Pulmonary artery endothelial cell (primary cell): ENCODE measurements at regions not wholly inside any gene's neighbourhood (a gene's known extent, or its start where the extent isn't known, plus 50 kb on each side); places are given as distances from the start of the nearest gene placed in this dataset.
"Not testable (repeated sequence)": the region's sequence is repeated elsewhere in the genome, so short reads cannot be mapped to it uniquely, and the experiment has no call there.

Experiments used
- DNase-seq: peaks from one replicate; pipeline ENCODE4 v3.0.0-alpha.2; 2011; ENCODE audit warnings: low read depth, low spot score

DNA sequence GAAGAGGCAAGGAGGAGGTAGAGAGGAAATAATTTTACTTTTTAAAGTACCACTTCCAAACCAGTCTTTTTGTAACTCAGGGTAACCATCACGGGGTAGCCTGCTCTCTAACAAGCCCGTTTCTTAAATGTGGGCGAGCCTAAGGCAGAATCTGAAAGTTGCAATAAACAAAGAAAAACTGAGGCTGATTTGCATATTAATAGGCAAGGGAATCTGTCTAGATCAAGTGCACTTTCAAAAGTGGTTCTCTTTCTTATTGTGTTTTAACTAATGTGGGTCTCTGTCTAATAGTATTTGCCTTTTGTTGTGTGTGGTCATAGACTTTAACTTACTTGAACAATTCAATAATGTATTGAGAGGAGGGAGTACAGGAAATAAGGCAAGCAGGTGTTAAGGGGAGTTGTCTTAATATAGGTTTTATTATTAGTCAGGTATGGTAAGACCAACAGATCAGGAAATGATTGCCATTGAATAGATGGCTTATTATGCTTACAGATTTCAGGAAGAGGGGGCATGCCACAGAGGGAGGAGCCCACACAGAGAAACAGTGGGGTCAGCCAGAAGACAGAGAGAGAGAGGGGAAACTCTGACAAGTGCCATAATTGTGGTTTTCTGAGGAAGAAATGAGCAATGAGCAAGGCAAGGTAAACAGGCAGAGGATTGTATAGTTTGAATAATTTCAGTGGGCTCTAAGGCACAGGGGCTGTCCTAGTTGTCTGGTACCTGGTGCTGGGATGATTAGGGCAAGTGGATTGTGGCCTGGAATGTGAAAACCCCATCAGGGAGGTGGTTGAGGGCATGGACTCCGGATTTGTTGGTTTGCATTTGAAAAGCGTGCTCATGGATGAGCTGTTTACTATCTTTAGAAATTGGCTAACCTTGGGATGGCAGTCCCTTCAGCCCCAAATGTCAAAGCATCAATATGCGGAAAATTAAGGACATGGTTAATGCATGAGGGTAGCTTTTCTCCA is 237.2 kb downstream of the TOX3 start:
- no peak for DNase-seq

DNA sequence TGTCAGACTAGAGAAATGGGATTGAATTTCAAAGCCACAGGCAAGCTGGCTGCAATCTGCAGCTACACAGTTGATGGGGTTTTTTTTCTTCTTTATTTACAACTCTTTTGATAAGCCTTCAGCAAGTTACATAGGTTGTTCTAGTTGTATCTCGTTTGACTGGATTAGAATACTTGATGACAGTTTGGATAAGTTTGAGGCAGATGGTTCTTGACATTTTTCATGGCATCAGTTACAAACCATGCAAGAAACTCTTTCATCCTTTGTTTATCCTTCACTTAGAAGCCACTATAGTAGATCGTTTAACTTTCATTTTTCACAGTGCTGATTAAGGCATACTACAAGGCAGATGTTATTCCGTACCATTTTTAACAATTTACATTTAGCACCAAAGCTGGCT is 238.9 kb downstream of the TOX3 start:
- DNase-seq: no peak

DNA sequence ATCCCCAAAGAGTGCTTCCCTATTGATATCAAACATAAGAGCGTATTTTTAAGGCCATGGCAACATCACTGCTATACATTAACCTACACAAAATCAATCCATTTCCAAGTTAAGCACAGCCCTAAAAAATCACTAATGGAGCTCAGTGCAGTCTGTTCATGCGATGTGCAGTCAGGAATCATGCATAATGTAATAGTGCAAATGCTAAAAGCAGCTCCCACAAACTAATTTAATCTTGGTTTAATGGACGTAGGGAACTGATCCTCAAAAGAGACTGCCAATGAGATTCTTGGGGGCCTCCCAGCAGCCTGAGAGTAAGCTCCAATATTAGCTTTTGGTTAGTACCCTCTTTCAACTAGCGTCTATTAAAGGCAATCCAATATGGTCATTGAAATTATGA is 245.9 kb downstream of the TOX3 start:
- no peak for DNase-seq

DNA sequence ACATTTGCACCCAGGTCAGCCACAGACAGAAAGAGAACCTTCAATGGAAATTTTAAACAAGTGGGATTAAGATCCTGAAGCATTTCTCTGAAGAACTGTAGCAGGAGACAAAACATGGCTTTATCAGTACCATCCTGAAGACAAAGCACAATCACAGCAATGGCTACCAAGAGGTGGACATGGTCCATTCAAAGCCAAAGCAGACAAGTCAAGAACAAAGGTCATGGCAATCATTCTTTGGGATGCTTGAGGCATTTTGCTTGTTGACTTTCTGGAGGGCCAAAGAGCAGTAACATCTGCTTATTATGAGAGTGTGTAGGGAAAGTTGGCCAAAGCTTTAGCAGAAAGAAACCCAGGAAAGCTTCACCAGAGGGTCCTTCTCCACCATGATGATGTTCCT is 248.2 kb downstream of the TOX3 start:
- no peak for DNase-seq

DNA sequence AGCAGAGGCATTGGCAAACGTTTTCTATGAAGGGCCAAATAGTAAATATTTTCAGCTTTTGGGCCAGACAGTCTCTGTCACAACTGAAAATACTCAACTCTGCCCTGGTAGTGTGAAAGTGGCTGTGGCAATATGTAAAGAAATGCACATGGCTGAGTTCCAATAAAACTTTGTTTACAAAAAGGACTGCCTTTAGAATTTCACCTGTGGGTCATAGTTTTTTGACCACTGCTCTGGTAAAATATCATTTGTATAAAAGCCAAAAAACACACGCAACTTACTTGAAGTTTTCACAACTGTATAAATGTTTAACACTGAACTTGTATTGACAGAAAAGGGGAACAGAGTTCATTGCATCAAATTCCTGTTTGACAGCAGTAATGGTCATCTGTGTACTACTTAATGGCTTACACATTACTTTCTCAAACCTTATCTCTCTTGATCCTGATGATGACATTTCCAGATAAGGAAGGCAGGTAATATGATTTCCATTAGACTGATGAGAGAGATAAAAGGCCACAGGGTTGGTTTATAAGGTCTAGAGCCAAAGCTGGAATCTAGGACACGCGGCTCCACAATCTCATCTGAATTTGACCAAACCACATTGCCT is 250.1 kb downstream of the TOX3 start:
- not testable (repeated sequence) for DNase-seq

DNA sequence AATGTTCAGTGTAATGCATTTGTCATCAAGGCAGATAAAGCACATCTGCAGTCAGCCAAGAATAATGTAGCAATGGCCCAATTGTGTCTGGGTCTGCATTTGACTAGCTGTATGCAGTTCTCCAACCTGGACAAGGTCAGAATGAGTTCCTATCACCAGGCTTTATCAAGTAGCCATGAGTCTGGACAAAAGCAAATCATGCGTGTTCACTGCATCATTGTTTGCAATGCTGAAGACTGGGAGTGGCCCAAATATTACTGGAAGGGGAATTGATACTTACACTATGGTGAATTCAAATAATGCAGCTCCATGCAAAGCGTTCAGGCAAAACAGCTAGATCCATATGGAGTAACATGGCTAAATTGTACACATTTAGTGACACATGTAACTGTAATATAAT is 250.9 kb downstream of the TOX3 start:
- DNase-seq: no peak

DNA sequence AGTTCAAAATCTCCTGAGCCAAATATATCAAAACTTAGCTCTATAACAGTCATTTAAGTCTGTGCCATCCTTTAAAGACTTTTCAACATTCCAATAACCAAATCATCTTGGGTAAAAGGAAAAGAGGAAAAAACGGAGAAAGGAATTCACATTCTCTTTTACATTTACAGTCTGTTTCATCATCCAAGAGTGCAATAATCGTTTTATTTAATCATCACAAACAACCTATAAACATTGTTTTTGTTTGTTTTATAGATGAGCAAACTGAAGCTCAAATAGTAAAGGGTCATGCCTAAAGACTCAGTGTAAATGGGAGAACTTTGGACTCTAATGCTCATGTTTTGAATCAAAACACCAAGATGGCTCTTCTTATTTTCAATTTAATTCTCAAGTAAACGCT is 252.3 kb downstream of the TOX3 start:
- no peak for DNase-seq

DNA sequence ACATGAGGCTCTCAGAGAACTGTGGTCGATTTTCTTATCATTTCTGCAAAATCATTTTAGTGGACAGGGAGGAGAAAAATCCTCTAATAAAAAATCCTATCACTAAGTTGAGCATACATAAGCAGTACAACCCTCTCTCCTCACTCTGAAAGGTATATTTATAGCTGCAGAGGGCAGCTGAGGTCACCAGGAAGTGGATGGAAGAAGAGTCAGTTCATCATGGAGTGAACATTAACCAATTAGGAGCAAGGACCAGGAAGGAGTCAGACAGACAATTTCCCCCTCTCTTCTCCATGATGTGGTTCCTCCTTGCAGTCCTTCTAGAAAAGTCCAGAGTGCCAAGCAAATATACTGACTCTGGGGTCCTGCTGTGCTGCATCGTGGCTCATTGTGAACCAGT is 253.7 kb downstream of the TOX3 start:
- no peak for DNase-seq

DNA sequence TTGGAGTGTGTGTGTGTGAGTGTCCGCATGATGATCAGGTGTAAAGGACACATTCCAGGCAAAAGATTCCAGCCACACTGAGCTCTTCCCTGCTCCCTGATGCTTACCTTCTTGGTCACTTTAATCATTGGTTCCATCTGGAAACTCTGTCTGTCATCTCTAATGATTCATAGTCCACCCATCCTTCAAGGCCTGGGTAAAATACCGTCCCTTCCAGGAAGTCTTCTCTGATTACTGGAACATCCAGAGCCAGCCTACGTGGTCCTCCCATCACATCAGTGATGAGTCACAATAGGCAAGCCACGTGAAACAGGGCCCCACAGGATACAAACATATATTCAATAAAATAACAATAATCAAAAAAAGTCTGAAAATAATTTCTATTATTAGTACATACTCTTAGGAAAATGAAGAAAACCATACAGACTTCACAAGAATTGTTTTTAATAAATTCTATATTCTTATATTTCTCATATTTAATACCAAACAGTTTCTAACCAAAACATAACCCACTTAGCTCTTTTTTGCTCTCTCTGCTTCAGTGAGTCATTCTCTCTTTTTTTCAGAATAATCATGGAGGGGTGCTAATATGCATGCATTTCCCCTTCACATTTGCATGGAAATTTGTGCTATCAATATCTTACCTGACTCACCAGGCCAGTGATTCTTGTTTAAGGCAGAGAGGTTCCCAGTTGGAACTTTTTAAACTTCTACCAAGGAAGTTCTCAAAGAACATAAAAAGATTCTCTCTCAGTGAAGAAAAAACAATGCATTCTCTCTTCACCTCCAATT is 263.2 kb downstream of the TOX3 start:
- DNase-seq: no peak

DNA sequence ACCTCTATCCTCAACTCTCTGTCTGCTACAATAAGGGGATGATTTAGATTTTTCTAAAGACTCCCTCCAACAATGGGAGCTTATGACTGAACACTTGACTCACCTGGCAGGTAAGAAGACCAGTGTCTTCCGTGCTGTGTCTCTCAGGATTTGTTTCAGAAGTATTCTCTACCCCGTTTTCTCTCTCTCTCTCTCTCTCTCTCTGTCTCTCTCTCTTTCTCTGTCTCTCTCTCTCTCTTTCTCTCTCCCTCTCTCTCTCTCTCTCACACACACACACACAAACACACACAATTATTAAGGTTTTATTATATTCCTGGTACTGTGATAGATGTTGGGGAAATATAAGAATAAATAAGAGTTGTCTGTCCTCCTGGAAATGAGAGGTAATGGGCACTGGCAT is 263.9 kb downstream of the TOX3 start:
- DNase-seq: no peak

DNA sequence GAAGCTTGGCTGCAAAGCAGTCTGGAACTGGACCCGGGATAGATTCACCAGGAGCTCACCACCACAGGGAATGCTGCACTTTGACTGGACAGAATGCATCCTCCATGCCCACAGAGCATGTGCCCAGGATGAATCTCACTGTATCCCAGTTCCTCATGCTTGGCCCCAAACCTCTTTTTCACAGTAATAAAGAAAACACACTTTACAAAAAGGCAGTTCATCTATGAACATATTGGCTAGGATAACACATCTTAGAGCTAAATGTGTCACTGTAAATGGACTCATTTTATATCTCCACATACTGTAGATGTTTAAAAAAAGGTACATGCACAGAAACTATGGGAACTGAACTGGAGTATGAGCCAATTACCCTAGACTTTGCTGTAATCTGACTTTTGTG is 266.9 kb downstream of the TOX3 start:
- DNase-seq: no peak

DNA sequence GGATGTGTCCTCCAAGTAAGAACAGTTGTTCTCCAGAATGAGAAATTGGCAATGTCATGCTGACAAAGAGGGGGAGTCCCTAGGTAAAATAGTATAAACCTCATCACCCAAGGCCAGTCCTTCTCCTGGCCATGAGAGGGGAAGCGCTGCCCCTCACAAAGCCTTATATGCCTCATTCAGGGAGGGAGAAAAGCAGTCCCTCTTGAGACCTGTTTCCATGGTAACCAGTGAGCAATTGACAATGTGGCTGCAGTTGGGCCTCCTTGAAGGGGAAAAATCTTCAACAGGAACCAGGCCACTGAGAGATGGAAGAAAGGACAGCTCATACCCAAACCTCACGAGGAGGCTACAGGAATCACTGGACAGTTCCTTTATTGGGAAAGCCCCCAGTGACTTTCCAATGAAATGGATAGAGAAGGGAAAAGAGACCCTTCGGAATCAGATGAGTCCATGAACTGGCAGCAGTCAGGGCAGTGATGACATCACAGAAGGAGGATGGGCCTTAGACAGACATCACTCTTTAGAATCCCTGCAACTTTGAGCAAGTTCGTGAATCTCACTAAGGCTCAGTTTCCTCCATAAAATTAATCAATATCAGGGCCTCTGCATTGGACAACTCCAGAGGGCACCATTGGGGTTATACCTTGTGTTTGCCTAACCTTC is 275.7 kb downstream of the TOX3 start:
- no peak for DNase-seq

DNA sequence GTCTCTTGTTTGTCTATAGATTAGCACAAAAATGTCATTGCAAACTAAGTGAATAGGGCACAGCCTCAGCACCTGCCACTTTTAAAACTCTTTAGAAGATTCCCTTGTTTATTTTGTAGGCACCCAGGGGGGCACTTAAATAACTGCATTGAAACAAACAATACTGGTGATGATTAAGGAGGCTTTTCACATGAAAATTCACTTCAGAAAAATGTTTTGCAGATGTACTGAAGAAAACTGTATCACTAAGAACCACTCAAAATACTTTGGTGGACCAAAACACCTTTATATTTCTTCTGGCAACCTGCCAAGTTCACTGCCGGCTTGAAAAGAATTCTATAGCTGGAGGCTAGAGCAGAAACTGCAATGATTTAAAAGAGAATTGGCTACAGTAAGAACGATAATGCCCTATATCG is 281.5 kb downstream of the TOX3 start:
- no peak for DNase-seq

DNA sequence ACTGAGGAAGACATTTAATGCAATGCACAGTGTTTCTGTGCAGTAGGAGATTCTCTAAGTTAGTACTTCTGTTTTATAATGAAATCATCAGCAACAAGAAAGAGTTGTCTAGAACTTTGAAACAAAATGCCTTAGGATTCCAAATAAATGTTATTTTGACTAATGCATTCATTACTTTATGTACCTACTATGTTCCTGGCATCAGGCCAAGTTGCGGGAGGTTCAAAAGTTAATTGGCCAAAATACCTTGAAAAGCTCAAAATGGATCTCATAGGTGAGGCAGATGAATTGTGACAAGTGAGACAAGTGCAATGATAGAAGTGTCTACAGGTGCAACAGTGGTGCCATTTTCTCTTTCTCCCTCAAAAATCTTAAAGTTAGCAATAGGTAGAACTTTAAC is 289.4 kb downstream of the TOX3 start:
- no peak for DNase-seq

DNA sequence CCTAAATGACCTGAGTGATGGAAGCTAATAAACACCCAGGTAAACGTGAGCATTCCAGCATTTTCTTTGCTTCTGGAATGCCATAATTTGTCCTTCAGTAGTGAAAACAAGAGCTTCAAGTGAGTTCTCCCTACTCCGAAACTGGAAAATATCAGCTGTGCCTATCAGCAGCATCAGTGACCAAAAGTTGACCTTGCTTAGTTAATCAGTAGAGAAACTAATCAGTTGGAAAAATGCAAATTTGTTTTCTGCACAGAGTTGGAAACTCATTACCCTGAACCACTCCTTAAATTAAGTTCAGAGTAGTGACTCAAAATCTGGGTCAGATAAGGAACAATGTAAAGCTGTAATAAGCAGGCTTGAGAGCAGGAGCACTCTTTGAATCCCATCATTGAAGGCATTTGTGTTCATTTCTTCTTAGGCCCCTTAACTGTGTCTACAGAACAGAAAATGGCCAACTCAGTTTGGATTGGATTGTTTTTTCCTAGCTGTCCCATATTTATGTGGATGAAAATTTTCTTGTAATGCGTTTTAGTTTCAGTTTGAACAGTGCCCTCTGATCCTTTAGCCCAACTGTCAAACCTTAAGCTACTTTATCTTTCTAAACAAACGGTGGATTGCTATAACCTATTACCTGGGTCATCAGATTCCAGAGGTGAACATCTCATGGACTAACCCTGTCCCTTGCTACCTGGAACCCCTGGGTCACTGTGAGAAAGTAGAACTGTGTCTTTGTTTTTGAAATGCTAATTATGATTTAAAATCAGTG is 290.4 kb downstream of the TOX3 start:
- DNase-seq: no peak

DNA sequence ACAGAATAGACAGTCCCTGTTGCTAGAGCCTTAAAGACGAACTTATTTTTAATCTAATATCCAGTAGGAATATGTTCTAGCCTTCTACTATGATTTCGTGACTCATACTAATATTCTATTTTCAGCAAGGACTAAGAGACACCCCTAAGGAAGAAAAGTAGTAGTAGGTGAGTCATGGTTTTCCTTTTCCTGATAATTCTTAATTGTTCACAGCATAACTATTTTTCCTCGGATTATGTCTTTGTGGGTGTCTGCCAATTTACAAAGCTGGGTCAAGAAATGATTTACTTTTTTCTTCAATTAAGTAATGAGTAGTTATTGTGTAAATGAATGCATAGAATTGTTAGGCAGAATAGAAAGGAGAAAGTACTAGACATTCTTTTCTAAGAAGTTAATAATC is 292.2 kb downstream of the TOX3 start:
- DNase-seq: peak; percentile 7

DNA sequence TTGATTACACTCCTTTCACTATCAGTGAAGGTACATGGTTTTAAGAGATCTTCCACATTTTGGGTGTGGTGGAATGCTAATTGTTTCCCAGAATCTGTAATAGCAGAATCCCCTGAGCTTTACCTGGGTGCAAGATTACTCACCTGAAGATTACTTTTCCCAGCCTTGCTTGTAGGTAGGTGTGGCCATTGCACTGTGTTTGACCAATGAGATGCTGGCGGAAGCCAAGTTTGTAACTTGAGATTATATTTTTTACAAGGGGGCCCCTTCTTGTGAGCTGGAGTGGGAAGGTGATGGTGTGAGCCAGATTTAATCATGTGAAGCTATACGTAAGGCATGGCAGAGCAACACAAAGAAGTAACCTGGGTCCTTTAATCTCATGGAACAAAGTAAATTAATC is 294.3 kb downstream of the TOX3 start:
- DNase-seq: no peak

DNA sequence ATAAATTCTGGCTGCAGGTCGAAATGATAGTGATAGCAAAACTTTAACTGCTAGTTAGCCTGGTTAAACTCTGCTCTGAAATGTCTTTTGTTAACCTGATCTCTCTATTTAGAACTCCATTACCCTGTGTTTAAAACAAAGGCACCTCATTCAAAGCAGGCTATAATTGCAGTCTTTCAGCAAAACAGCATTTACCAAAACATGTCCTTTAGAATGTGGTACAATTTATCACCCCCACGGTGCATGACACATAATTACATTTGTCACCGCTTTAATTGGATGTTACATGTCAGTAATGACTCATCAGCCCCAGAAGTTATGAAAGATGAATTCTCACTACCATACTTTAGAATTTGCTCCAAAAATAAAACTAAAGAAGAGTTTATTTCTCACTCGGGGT is 295.4 kb downstream of the TOX3 start:
- no peak for DNase-seq

DNA sequence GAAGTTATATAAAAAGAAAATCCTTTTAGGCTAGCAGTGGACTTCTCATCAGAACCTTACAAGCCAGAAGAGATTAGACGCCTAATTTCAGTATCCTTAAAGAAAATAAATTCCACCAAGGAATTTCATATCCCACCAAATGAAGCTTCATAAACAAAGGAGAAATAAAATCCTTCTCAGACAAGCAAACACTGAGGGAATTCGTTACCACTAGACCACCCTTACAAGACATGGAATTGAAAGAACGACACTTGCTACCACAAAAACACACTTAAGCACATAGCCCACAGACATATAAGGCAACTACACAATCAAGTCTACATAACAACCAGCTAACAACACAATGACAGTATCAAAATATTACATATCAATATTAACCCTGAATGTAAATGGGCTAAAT is 299.2 kb downstream of the TOX3 start:
- no peak for DNase-seq

DNA sequence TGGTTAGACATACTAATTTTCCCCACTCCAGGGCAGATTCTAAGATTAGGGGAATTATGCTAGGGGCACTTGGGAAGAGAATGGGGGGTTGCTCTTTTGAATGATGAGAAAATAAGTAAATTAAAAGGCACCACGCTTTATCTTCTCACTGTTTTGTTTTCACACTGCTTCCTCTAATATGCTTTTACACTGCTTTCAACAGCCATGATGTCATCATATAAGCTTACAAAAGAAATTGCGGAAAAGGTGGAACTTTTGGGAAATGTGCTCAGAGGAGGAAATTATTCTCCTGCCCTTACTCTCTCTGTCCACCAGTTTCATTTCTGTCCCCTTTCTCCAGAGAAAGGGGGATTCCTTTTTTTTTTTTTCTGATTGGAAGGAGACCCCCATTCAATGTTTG is 308.2 kb downstream of the TOX3 start:
- no peak for DNase-seq

DNA sequence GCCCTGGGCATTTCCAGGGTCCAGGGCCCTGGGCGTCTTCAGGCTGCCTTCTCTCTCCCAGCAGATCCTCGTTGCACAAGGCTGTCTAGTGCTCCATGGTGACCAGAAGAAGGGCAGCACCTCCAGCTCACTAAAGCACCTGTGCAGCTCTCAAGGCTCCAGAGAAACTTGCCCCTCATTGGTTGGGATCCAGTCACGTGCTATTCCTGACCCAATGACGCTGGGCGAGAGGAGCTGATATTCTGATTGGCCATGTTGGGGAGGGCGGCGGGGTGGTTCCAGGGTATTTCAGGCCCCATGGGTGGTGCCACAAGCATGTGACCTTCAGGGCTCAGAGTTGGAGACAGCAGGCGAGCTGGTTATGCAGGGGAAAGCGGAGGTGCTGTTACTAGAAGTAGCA is 309.1 kb downstream of the TOX3 start:
- no peak for DNase-seq
